Liver (tissue), 2 donors: ENCODE measurements at regions not wholly inside any gene's neighbourhood (a gene's known extent, or its start where the extent isn't known, plus 50 kb on each side); places are given as distances from the start of the nearest gene placed in this dataset.

Experiments
- TAF1 ChIP-seq: conservative IDR thresholded peaks from 2 replicates; pipeline ENCODE4 v1.6.1; 2016; ENCODE audit warnings: antibody characterized with exemption, mild to moderate bottlenecking
- YY1 ChIP-seq: IDR thresholded peaks from 2 replicates; pipeline ENCODE4 v1.6.1; 2016; ENCODE audit warnings: antibody characterized with exemption, mild to moderate bottlenecking
- TF ChIP-seq, protein P1 (sequence below): IDR thresholded peaks from 2 replicates; pipeline ENCODE4 v1.6.1; 2016; ENCODE audit warnings: antibody characterized with exemption, mild to moderate bottlenecking
- TF ChIP-seq, protein P2 (sequence below): IDR thresholded peaks from 2 replicates; pipeline ENCODE4 v1.6.1; 2016; ENCODE audit warnings: antibody characterized with exemption
- donor health status: healthy.

DNA sequence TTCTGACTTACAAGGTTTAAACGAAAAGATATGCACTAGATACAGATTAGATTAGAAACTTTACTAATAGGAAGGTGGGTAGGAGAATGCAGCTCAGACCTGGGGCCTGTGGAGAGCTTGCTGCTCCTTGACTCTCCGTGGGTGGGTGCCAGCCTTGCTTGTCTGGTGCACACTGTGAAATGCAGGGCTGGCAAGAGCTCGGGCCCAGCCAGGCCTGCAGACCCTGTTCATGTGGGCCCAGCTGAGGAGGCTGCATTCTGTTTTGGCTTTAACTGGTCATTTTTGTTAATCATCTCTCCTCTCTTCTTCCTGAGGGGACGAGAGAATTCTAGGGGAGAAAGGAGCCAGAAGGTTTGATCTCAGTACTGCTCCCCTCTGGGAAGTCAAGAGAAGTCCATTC is 325.4 kb downstream of the QKI start:
- TF ChIP-seq YY1 (no peak), TAF1 (no peak)
- TF ChIP-seq, protein P1, sequence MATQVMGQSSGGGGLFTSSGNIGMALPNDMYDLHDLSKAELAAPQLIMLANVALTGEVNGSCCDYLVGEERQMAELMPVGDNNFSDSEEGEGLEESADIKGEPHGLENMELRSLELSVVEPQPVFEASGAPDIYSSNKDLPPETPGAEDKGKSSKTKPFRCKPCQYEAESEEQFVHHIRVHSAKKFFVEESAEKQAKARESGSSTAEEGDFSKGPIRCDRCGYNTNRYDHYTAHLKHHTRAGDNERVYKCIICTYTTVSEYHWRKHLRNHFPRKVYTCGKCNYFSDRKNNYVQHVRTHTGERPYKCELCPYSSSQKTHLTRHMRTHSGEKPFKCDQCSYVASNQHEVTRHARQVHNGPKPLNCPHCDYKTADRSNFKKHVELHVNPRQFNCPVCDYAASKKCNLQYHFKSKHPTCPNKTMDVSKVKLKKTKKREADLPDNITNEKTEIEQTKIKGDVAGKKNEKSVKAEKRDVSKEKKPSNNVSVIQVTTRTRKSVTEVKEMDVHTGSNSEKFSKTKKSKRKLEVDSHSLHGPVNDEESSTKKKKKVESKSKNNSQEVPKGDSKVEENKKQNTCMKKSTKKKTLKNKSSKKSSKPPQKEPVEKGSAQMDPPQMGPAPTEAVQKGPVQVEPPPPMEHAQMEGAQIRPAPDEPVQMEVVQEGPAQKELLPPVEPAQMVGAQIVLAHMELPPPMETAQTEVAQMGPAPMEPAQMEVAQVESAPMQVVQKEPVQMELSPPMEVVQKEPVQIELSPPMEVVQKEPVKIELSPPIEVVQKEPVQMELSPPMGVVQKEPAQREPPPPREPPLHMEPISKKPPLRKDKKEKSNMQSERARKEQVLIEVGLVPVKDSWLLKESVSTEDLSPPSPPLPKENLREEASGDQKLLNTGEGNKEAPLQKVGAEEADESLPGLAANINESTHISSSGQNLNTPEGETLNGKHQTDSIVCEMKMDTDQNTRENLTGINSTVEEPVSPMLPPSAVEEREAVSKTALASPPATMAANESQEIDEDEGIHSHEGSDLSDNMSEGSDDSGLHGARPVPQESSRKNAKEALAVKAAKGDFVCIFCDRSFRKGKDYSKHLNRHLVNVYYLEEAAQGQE = no peak
- TF ChIP-seq, protein P2, sequence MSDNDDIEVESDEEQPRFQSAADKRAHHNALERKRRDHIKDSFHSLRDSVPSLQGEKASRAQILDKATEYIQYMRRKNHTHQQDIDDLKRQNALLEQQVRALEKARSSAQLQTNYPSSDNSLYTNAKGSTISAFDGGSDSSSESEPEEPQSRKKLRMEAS = no peak
